Stimulated activated CD8-positive, alpha-beta memory T cell treated with anti-CD3 and anti-CD28 coated beads, Interleukin-12 subunit alpha, Interleukin-12 subunit beta, amount 100 ng/mL, for 1 hour (primary cell): ENCODE measurements at regions not wholly inside any gene's neighbourhood (a gene's known extent, or its start where the extent isn't known, plus 50 kb on each side); places are given as distances from the start of the nearest gene placed in this dataset.
A peak's percentile ranks its signal among the peaks of the same experiment; 100 is the strongest.

Source experiments
- DNase-seq: peaks from one replicate; pipeline ENCODE4 v3.0.0-alpha.2; 2020; ENCODE audit warnings: low read depth

GRCh38 chr6:14856177-14856576, 389.7 kb upstream of the JARID2 start:
- no peak for DNase-seq

DNA sequence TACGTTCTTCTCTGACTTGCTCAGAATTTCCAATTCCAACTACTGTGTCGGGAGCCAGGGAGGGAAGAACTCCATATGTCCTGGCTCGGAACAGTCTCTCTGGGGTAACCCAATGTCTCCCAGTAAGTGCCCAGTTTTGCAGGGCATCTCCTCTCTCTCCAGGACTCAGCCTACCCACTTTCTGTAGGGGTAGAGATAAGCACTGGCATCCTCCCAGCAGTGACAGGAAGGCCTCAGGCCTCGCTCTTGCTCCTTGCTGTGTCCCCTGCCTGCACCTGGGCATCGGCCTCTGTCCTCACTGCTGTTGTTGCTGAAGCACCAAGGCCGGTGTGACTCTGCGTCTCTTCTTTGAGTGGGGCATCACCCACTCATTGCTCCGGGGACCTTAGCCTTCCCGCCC, 388.9 kb upstream of the JARID2 start:
- DNase-seq: no peak

- peak; percentile 67 for DNase-seq
Measured at GRCh38 chr6:14857501-14857900, 388.4 kb upstream of the JARID2 start.

- no peak for DNase-seq
Measured at GRCh38 chr6:14858808-14859207, 387.1 kb upstream of the JARID2 start.

GRCh38 chr6:14860774-14861173, 385.1 kb upstream of the JARID2 start:
- no peak for DNase-seq

GRCh38 chr6:14861491-14861943, 384.4 kb upstream of the JARID2 start:
- no peak for DNase-seq

- no peak for DNase-seq
Measured at GRCh38 chr6:14862845-14863244, 383.0 kb upstream of the JARID2 start.

- DNase-seq: no peak
Measured at GRCh38 chr6:14863902-14864850, 381.7 kb upstream of the JARID2 start.

GRCh38 chr6:14865531-14866100, 380.3 kb upstream of the JARID2 start:
- DNase-seq: no peak

DNA sequence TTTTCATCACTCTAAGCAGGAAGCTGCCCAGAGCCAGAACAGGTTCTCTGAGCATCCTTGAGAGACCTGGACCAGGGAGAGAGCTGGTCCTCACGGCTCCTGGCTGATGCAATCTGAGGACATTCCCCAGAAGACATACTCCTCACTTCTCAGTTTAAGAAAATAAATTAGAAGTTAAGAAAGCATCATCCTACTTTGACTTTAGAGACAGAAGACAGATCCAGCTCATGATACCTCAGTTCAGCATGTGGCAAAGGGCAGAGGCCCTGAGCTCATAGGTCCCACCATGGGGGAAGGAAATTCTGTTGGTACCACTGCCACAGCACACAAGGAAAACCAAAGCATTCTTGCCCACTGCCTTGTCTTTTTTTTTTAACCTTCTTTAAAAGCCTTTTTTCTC, 378.1 kb upstream of the JARID2 start:
- DNase-seq: no peak

- DNase-seq: no peak
Measured at GRCh38 chr6:14871221-14871620, 374.6 kb upstream of the JARID2 start.

DNA sequence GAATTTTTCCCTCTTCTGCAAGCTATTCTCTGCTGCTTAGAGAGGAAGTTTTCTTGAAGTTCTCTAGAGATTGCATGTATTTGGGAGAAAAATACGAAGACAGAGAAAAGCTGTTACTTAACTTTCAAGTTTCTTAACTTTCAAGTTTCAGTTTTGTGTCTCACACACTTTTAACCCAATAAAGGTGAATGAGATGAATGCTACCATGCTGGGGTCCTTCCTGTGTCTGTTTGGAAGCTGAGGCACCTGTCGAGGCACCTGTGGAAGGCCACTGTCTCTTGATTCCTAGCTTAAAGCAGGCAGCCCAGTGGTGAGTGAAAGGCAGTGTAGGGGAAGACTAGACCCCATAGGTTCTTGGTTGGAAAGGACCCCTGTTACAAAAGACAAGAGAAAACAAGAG, 372.8 kb upstream of the JARID2 start:
- DNase-seq: no peak

GRCh38 chr6:14873781-14874441, 372.0 kb upstream of the JARID2 start:
- no peak for DNase-seq

- no peak for DNase-seq
Measured at GRCh38 chr6:14874975-14875480, 370.8 kb upstream of the JARID2 start.

DNA sequence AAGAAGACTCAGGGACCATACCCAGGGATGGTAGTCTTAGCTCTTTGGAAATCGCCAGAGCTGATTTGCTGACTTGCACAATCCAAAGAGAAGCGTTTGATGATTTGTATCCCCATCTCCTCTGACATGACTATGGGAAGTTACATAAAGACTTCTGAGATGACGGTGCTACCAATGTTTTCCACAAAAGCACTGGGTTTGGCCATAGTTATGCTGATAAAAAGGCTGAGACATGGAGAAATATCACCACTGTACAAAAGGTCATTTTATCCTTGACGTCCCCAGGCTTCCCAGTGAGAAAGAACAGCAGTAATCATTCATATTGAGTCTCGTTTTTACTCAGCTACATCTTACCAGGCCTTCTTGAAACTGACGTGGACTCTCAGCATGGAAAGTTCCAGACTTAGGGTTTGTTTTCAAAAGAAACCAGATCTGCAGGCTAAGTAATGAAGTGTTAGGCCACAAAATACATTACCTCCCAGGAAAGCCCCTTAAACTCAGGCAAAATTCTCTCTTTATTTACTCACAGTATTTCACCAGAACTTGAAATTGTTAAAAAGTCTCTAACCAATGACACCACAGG, 370.3 kb upstream of the JARID2 start:
- DNase-seq: no peak

- no peak for DNase-seq
Measured at GRCh38 chr6:14876778-14877613, 368.9 kb upstream of the JARID2 start.

DNA sequence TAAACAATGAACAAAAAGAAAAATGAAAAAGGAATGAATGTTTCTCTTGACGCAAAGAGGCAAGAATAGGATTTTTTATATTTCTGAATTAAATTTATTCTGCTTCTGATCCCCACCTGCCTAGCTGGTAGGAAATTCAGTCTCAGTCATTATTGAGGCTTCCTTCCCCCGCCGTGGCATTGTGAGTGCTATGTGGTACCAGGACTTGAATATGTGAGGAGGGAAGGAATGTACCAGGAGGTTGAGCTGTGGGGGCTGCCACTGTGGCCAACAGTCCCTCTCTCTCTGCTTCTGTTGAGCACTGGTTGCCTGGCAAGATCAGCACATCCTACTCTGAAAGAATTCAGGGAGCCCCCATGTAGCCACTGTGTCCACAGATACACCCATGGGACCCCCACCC, 368.1 kb upstream of the JARID2 start:
- DNase-seq: no peak

DNA sequence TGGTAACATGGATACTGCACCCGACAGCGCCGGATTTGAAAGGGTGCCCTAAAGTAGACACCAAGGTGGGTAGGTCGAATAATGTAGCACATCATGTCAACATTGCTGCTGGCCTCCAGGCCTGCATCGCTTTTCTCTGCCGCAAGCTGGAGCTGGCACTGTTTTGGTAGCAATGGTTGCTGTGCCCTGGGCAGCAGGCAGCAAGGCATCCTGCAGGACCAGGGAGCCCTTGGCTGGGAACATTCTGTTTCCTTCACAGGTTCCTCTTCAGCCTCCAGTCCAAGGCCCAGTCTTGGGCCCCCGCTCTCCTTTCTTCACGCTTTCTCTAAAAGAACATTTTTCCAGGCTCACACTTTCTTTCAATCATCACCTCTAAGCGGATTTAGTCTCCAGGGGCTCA, 365.8 kb upstream of the JARID2 start:
- no peak for DNase-seq

GRCh38 chr6:14880677-14881076, 365.2 kb upstream of the JARID2 start:
- DNase-seq: no peak

DNA sequence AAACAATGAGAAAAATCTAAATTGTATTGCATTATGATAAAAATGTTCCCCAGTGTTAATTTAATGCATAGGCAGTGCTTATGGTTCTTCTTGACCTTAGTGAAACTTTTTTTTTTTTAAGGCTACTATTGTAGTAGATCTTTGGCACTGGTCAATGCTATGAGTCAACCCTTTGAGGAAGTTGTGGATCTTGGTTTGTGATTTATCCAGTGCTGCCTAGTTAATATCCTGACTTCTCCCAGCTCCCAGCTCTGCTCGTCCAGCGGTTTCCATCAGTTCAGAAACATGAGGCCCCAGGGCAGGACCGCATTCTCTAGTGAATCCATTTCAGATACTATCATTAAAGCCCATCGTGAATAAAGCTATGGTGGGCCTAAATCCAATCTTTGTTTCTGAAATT, 364.5 kb upstream of the JARID2 start:
- no peak for DNase-seq

- no peak for DNase-seq
Measured at GRCh38 chr6:14882394-14883026, 363.4 kb upstream of the JARID2 start.
